PFSK-1 (cell line): ENCODE measurements at regions not wholly inside any gene's neighbourhood (a gene's known extent, or its start where the extent isn't known, plus 50 kb on each side); places are given as distances from the start of the nearest gene placed in this dataset.

ENCODE experiments used
- POLR2AphosphoS5 ChIP-seq: IDR thresholded peaks from 2 replicates; pipeline ENCODE4 v1.6.1; 2012; ENCODE audit warnings: low read depth, mild to moderate bottlenecking, control low read depth, low read length, moderate library complexity
- REST ChIP-seq, 2 experiments: IDR thresholded peaks; 2 replicates each; pipeline versions ENCODE4 v1.6.1 to v1.8.0; 2011 to 2012; ENCODE audit warnings: low read depth in 2 of 2, low read length in 2 of 2, control low read depth in 1 of 2, inconsistent platforms in 1 of 2, mild to moderate bottlenecking in 1 of 2, moderate library complexity in 1 of 2; ENCODE audit not compliant: insufficient read depth in 1 of 2
- TAF1 ChIP-seq: IDR thresholded peaks from 2 replicates; pipeline ENCODE4 v1.6.1; 2012; ENCODE audit warnings: low read length, control low read depth, borderline replicate concordance; ENCODE audit not compliant: insufficient read depth

GRCh38 chrX:2609431-2610238 is 81.5 kb upstream of the CD99 start:
- no peak for TF ChIP-seq POLR2AphosphoS5
- no peak for TF ChIP-seq REST (IDR thresholded peaks at IDR 0.05; ENCODE audit: insufficient read depth in 1 of 2, low read depth in 2 of 2, low read length in 2 of 2)
- no peak for TF ChIP-seq TAF1
